ENCODE measurements at regions not wholly inside any gene's neighbourhood (a gene's known extent, or its start where the extent isn't known, plus 50 kb on each side); places are given as distances from the start of the nearest gene placed in this dataset.
A peak's percentile ranks its signal among the peaks of the same experiment; 100 is the strongest.

DNA sequence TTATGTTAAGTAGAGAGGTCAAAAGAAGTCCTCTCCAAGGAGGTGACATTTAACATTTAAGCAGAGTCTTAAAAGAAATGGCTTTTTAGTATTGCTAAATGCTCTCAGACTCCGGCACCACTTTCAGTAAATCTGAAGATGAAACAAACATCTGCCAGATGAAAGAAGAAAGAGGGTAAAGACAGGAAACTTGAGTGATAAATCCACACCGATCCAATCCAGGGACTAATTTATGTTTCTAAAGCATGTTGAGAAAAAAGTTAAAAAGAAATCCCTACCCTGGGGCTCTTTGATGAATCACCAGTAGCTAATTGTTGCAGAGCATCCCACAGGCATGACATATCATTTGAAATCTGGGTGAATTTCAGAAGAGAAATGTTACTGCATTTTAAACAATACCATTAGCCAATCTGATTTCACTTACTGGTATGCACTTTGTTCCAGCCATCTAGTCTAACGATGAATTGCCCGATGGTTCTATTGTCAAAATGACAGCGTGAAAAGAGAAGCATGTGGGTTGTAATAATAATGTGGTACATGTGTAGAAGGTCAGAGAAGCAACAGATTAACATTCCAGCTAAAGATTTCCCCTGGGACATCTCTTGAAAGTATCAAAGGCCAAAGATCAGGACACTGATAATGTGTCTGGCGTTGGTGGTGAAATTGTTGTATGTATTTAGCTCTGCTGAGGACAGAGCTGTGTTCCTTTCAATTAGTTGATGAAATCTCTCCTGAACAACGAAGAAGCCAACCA lies 485.7 kb downstream of the CSNK1G3 start:
- peak; percentile 87 for DNase-seq (ENCODE audit: low spot score)
- peaks cover 14% of the 10 kb centered on the region for H3K4me1 ChIP-seq (ENCODE audit: insufficient read depth, low read length, poor library complexity, severe bottlenecking)
- ChIA-PET CTCF (no interaction called here), POLR2A (ENCODE audit: low non-redundant PET) (no interaction called here)
- H3K9me3 ChIP-seq (ENCODE audit: low read depth, low read length, poor library complexity, severe bottlenecking), result no peaks in the 10 kb centered on the region
- no TSS peak for BruUV-seq (replicated peaks)
- TF ChIP-seq, protein P1, sequence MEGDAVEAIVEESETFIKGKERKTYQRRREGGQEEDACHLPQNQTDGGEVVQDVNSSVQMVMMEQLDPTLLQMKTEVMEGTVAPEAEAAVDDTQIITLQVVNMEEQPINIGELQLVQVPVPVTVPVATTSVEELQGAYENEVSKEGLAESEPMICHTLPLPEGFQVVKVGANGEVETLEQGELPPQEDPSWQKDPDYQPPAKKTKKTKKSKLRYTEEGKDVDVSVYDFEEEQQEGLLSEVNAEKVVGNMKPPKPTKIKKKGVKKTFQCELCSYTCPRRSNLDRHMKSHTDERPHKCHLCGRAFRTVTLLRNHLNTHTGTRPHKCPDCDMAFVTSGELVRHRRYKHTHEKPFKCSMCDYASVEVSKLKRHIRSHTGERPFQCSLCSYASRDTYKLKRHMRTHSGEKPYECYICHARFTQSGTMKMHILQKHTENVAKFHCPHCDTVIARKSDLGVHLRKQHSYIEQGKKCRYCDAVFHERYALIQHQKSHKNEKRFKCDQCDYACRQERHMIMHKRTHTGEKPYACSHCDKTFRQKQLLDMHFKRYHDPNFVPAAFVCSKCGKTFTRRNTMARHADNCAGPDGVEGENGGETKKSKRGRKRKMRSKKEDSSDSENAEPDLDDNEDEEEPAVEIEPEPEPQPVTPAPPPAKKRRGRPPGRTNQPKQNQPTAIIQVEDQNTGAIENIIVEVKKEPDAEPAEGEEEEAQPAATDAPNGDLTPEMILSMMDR (conservative IDR thresholded peaks at IDR 0.05; ENCODE audit: low read depth, low read length), result no peak
- no peak for TF ChIP-seq EZH2 (IDR thresholded peaks at IDR 0.05; ENCODE audit: borderline replicate concordance, low read depth, low read length, poor library complexity, severe bottlenecking)
- no peak overlapping the region for H3K4me3 ChIP-seq (ENCODE audit: low read depth, low read length, poor library complexity, severe bottlenecking)
- no peaks in the 10 kb centered on the region for H3K36me3 ChIP-seq (ENCODE audit: insufficient read depth, low read length, poor library complexity, severe bottlenecking)
- no peak overlapping the region for H3K27ac ChIP-seq (ENCODE audit: low read depth, low read length, poor library complexity, severe bottlenecking)
- intact Hi-C loops (cut with micrococcal nuclease; ENCODE audit: unreplicated experiment), result no loop called here
- no peaks in the 10 kb centered on the region for H3K27me3 ChIP-seq (replicated peaks; ENCODE audit: insufficient read depth, low read depth, low read length, poor library complexity)

DNA sequence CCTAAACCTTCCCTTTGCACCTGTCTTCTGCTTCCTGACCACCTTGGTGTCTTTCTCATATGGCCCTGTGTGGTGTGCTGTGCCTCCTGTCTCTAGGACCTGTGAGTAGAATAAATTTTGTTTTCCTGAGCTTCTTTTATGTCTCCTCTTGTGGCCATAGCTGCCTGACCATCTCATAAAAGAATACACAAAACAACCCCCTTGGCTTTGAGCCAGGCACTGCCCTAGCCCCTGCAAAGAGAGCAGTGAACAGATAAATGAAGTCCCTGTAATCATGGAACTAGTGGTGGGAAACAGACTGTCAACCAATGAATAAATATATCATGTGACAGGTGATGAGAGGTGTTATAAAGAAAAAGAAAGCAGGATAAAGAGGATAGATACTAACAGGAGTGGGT lies 485.1 kb downstream of the CSNK1G3 start:
- H3K27ac ChIP-seq (ENCODE audit: low read depth, low read length, poor library complexity, severe bottlenecking), result no peak overlapping the region
- BruUV-seq (replicated peaks), result no TSS peak
- DNase-seq (ENCODE audit: low spot score), result no peak

DNA sequence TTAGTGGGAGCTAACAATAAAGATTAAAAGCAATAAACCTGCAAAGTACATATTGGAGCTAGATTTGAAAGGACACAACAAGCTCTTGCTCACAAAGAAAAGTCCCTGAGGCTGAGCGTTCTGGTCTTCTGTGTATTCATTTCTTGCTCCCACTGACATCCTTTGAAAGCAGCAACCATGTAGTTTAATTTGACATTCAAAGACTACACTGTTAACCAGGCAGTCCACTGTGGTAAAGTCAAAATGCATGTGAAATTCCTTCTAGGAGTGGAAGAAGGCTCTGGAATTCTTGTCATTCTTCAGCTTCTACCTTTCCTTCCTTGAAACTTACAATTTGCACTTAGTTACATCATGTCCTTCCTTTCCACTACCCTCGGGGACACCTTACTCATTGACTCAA lies 480.7 kb downstream of the CSNK1G3 start:
- intact Hi-C loops (cut with micrococcal nuclease; ENCODE audit: unreplicated experiment), result no loop called here
- Histone ChIP-seq H3K27ac (ENCODE audit: low read depth, low read length, poor library complexity, severe bottlenecking) (no peak overlapping the region), H3K4me3 (ENCODE audit: low read depth, low read length, poor library complexity, severe bottlenecking) (no peak overlapping the region), H3K4me1 (ENCODE audit: insufficient read depth, low read length, poor library complexity, severe bottlenecking) (peaks cover 7% of the 10 kb centered on the region), H3K27me3 (replicated peaks; ENCODE audit: insufficient read depth, low read depth, low read length, poor library complexity) (peaks cover 4% of the 10 kb centered on the region), H3K36me3 (ENCODE audit: insufficient read depth, low read length, poor library complexity, severe bottlenecking) (no peaks in the 10 kb centered on the region), H3K9me3 (ENCODE audit: low read depth, low read length, poor library complexity, severe bottlenecking) (no peaks in the 10 kb centered on the region)
- no TSS peak for BruUV-seq (replicated peaks)
- POLR2A ChIA-PET (ENCODE audit: low non-redundant PET), result interaction anchor here (0.6 kb wide), 1 partner anchor 104 kb away, joined by 3 read pairs; no protein-coding TSS in a partner anchor
- CTCF ChIA-PET, result no interaction called here
- TF ChIP-seq EZH2 (IDR thresholded peaks at IDR 0.05; ENCODE audit: borderline replicate concordance, low read depth, low read length, poor library complexity, severe bottlenecking), result no peak
- TF ChIP-seq, protein P1 (conservative IDR thresholded peaks at IDR 0.05; ENCODE audit: low read depth, low read length), result no peak
- no peak for DNase-seq (ENCODE audit: low spot score)

More for the DNA sequence above, 485.1 kb downstream of the CSNK1G3 start:
- peaks cover 14% of the 10 kb centered on the region for H3K4me1 ChIP-seq (ENCODE audit: insufficient read depth, low read length, poor library complexity, severe bottlenecking)
- no peaks in the 10 kb centered on the region for H3K27me3 ChIP-seq (replicated peaks; ENCODE audit: insufficient read depth, low read depth, low read length, poor library complexity)
- TF ChIP-seq, protein P1 (conservative IDR thresholded peaks at IDR 0.05; ENCODE audit: low read depth, low read length), result no peak
- no peaks in the 10 kb centered on the region for H3K9me3 ChIP-seq (ENCODE audit: low read depth, low read length, poor library complexity, severe bottlenecking)
- H3K4me3 ChIP-seq (ENCODE audit: low read depth, low read length, poor library complexity, severe bottlenecking), result no peak overlapping the region
- CTCF ChIA-PET, result no interaction called here
- POLR2A ChIA-PET (ENCODE audit: low non-redundant PET), result no interaction called here
- intact Hi-C loops (cut with micrococcal nuclease; ENCODE audit: unreplicated experiment), result no loop called here
- H3K36me3 ChIP-seq (ENCODE audit: insufficient read depth, low read length, poor library complexity, severe bottlenecking), result no peaks in the 10 kb centered on the region
